Esophagus squamous epithelium (tissue), 4 donors: ENCODE measurements at regions not wholly inside any gene's neighbourhood (a gene's known extent, or its start where the extent isn't known, plus 50 kb on each side); places are given as distances from the start of the nearest gene placed in this dataset.

ENCODE experiments used
- CTCF ChIP-seq, 6 experiments: fragments of 450-650 bp in 4 of 6; fragments of 200-600 bp in 2 of 6; sonication (generic) in 2 of 6; IDR thresholded peaks; one replicate each; pipeline ENCODE4 v1.5.1; 2016 to 2019; ENCODE audit warnings: antibody characterized with exemption in 6 of 6, mild to moderate bottlenecking in 4 of 6, moderate library complexity in 4 of 6
- POLR2A ChIP-seq, 4 donors: fragments of 450-650 bp; IDR thresholded peaks; one replicate each; pipeline ENCODE4 v1.6.1; 2017; ENCODE audit warnings: antibody characterized with exemption in 4 of 4, mild to moderate bottlenecking in 4 of 4, moderate library complexity in 3 of 4

GRCh38 chr5:125836256-125836655 is 587.0 kb upstream of the GRAMD2B start:
- TF ChIP-seq POLR2A (IDR thresholded peaks at IDR 0.05) (no peak), CTCF (IDR thresholded peaks at IDR 0.05) (no peak)
